AG09319 (cell line): ENCODE measurements at regions not wholly inside any gene's neighbourhood (a gene's known extent, or its start where the extent isn't known, plus 50 kb on each side); places are given as distances from the start of the nearest gene placed in this dataset.
"Not testable (repeated sequence)": the region's sequence is repeated elsewhere in the genome, so short reads cannot be mapped to it uniquely, and the experiment has no call there.

ENCODE experiments used
- DNase-seq: peaks from one replicate; pipeline ENCODE4 v3.0.0-alpha.2; 2010; ENCODE audit warnings: low read depth; ENCODE audit errors: extremely low read depth
- CTCF ChIP-seq: IDR thresholded peaks from 2 replicates; pipeline ENCODE4 v1.5.1; 2011; ENCODE audit warnings: low read depth, mild to moderate bottlenecking, inconsistent platforms, low read length, moderate library complexity

- no peak for DNase-seq
- no peak for TF ChIP-seq CTCF
These were observed 230.3 kb upstream of the RBBP8 start for GRCh38 chr18:22702806-22703205.

GRCh38 chr18:22703883-22704585, 229.1 kb upstream of the RBBP8 start:
- TF ChIP-seq CTCF, result peak; percentile 57
- no peak for DNase-seq

DNA sequence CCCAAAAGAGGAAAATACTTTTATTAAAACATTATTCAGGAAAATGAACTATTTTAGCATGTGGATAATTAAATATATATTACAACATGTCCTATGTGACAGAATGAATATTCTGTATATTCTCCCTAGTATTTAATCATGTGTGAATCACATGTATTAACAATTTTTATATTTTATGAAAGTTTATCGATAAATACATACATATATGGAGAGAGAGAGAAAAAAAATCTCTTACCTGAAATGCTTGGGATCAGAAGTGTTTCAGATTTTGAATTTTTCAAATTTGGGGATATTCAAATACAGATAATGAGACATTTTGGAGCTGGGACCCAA, 228.6 kb upstream of the RBBP8 start:
- no peak for TF ChIP-seq CTCF
- DNase-seq, result no peak

DNA sequence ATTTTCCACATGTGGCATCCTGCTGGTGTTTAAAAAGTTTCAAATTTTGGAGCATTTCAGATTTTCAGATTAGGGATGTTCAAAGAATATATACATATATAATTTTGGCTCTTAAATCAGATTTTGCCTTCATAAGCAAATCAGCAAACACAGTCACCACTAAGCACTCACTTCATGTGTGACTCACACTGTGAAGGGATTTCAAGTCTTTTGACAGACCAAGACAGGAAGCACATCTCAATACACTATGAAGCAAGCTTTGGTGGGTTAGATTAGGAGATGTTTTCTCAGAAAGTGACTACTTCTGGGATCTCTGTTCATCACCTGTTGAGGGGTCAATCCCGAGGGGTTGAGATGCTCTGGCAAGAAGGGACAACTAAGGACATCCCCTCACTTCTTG, 227.8 kb upstream of the RBBP8 start:
- TF ChIP-seq CTCF, result no peak
- DNase-seq, result no peak

GRCh38 chr18:22706025-22706424, 227.1 kb upstream of the RBBP8 start:
- not testable (repeated sequence) for DNase-seq

GRCh38 chr18:22709288-22710060, 223.7 kb upstream of the RBBP8 start:
- DNase-seq, result no peak

GRCh38 chr18:22710673-22711191, 222.4 kb upstream of the RBBP8 start:
- no peak for TF ChIP-seq CTCF
- DNase-seq, result no peak

More at GRCh38 chr18:22709288-22710060, 223.7 kb upstream of the RBBP8 start:
- no peak for TF ChIP-seq CTCF
